ENCODE measurements at regions not wholly inside any gene's neighbourhood (a gene's known extent, or its start where the extent isn't known, plus 50 kb on each side); places are given as distances from the start of the nearest gene placed in this dataset.

GRCh38 chr1:22284906-22285548 is 142.1 kb upstream of the WNT4 start:
- Histone ChIP-seq H3K36me3 (ENCODE audit: control insufficient read depth in 2 of 2, insufficient read depth in 2 of 2, low read length in 2 of 2) (no peaks in the 10 kb centered on the region), H3K27me3 (ENCODE audit: control insufficient read depth in 2 of 2, insufficient read depth in 2 of 2, low read length in 2 of 2) (peaks cover 0 to under 1% of the 10 kb centered on the region in 2 donors), H3K27ac (ENCODE audit: low read depth in 2 of 2, low read length in 2 of 2) (no peak overlapping the region), H3K4me1 (ENCODE audit: control insufficient read depth in 2 of 2, insufficient read depth in 2 of 2, low read length in 2 of 2) (no peaks in the 10 kb centered on the region), H3K9me3 (ENCODE audit: control insufficient read depth in 2 of 2, low read length in 2 of 2) (no peaks in the 10 kb centered on the region), H3K9ac (ENCODE audit: low read depth in 1 of 2, low read length in 2 of 2) (no peak overlapping the region), H3K4me3 (ENCODE audit: low read length in 2 of 2) (no peak overlapping the region)

- H3K27me3 ChIP-seq (ENCODE audit: control insufficient read depth in 2 of 2, insufficient read depth in 2 of 2, low read length in 2 of 2), result peaks cover 0 to 3% of the 10 kb centered on the region in 2 donors
- no peaks in the 10 kb centered on the region for H3K36me3 ChIP-seq (ENCODE audit: control insufficient read depth in 2 of 2, insufficient read depth in 2 of 2, low read length in 2 of 2)
- H3K4me3 ChIP-seq (ENCODE audit: low read length in 2 of 2), result no peak overlapping the region
- no peak overlapping the region for H3K9ac ChIP-seq (ENCODE audit: low read depth in 1 of 2, low read length in 2 of 2)
- H3K9me3 ChIP-seq (ENCODE audit: control insufficient read depth in 2 of 2, low read length in 2 of 2), result no peaks in the 10 kb centered on the region
- H3K27ac ChIP-seq (ENCODE audit: low read depth in 2 of 2, low read length in 2 of 2), result no peak overlapping the region
- no peaks in the 10 kb centered on the region for H3K4me1 ChIP-seq (ENCODE audit: control insufficient read depth in 2 of 2, insufficient read depth in 2 of 2, low read length in 2 of 2)
Observed at GRCh38 chr1:22285549-22286396, 142.9 kb upstream of the WNT4 start.

GRCh38 chr1:22286491-22286890 is 143.6 kb upstream of the WNT4 start:
- Histone ChIP-seq H3K4me1 (ENCODE audit: control insufficient read depth in 2 of 2, insufficient read depth in 2 of 2, low read length in 2 of 2) (no peaks in the 10 kb centered on the region), H3K4me3 (ENCODE audit: low read length in 2 of 2) (no peak overlapping the region), H3K27ac (ENCODE audit: low read depth in 2 of 2, low read length in 2 of 2) (no peak overlapping the region)

GRCh38 chr1:22287273-22287672 is 144.4 kb upstream of the WNT4 start:
- H3K9me3 ChIP-seq (ENCODE audit: control insufficient read depth in 2 of 2, low read length in 2 of 2), result no peaks in the 10 kb centered on the region
- no peaks in the 10 kb centered on the region for H3K4me1 ChIP-seq (ENCODE audit: control insufficient read depth in 2 of 2, insufficient read depth in 2 of 2, low read length in 2 of 2)
- H3K36me3 ChIP-seq (ENCODE audit: control insufficient read depth in 2 of 2, insufficient read depth in 2 of 2, low read length in 2 of 2), result no peaks in the 10 kb centered on the region
- no peak overlapping the region for H3K4me3 ChIP-seq (ENCODE audit: low read length in 2 of 2)
- no peak overlapping the region for H3K27ac ChIP-seq (ENCODE audit: low read depth in 2 of 2, low read length in 2 of 2)
- H3K27me3 ChIP-seq (ENCODE audit: control insufficient read depth in 2 of 2, insufficient read depth in 2 of 2, low read length in 2 of 2), result peaks cover 0 to 3% of the 10 kb centered on the region in 2 donors
- H3K9ac ChIP-seq (ENCODE audit: low read depth in 1 of 2, low read length in 2 of 2), result no peak overlapping the region

More at GRCh38 chr1:22286491-22286890, 143.6 kb upstream of the WNT4 start:
- Histone ChIP-seq H3K27me3 (ENCODE audit: control insufficient read depth in 2 of 2, insufficient read depth in 2 of 2, low read length in 2 of 2) (peaks cover 0 to 3% of the 10 kb centered on the region in 2 donors), H3K36me3 (ENCODE audit: control insufficient read depth in 2 of 2, insufficient read depth in 2 of 2, low read length in 2 of 2) (no peaks in the 10 kb centered on the region), H3K9me3 (ENCODE audit: control insufficient read depth in 2 of 2, low read length in 2 of 2) (no peaks in the 10 kb centered on the region), H3K9ac (ENCODE audit: low read depth in 1 of 2, low read length in 2 of 2) (no peak overlapping the region)

GRCh38 chr1:22287946-22288520 is 145.1 kb upstream of the WNT4 start:
- Histone ChIP-seq H3K27ac (ENCODE audit: low read depth in 2 of 2, low read length in 2 of 2) (no peak overlapping the region), H3K27me3 (ENCODE audit: control insufficient read depth in 2 of 2, insufficient read depth in 2 of 2, low read length in 2 of 2) (peaks cover 0 to 3% of the 10 kb centered on the region in 2 donors), H3K9me3 (ENCODE audit: control insufficient read depth in 2 of 2, low read length in 2 of 2) (no peaks in the 10 kb centered on the region), H3K36me3 (ENCODE audit: control insufficient read depth in 2 of 2, insufficient read depth in 2 of 2, low read length in 2 of 2) (no peaks in the 10 kb centered on the region), H3K4me1 (ENCODE audit: control insufficient read depth in 2 of 2, insufficient read depth in 2 of 2, low read length in 2 of 2) (no peaks in the 10 kb centered on the region), H3K9ac (ENCODE audit: low read depth in 1 of 2, low read length in 2 of 2) (no peak overlapping the region), H3K4me3 (ENCODE audit: low read length in 2 of 2) (no peak overlapping the region)

GRCh38 chr1:22288593-22289241 is 145.8 kb upstream of the WNT4 start:
- H3K4me1 ChIP-seq (ENCODE audit: control insufficient read depth in 2 of 2, insufficient read depth in 2 of 2, low read length in 2 of 2), result no peaks in the 10 kb centered on the region
- no peaks in the 10 kb centered on the region for H3K36me3 ChIP-seq (ENCODE audit: control insufficient read depth in 2 of 2, insufficient read depth in 2 of 2, low read length in 2 of 2)
- no peak overlapping the region for H3K27ac ChIP-seq (ENCODE audit: low read depth in 2 of 2, low read length in 2 of 2)
- no peak overlapping the region for H3K9ac ChIP-seq (ENCODE audit: low read depth in 1 of 2, low read length in 2 of 2)
- H3K27me3 ChIP-seq (ENCODE audit: control insufficient read depth in 2 of 2, insufficient read depth in 2 of 2, low read length in 2 of 2), result peaks cover 0 to 3% of the 10 kb centered on the region in 2 donors
- no peak overlapping the region for H3K4me3 ChIP-seq (ENCODE audit: low read length in 2 of 2)
- no peaks in the 10 kb centered on the region for H3K9me3 ChIP-seq (ENCODE audit: control insufficient read depth in 2 of 2, low read length in 2 of 2)

- no peaks in the 10 kb centered on the region for H3K36me3 ChIP-seq (ENCODE audit: control insufficient read depth in 2 of 2, insufficient read depth in 2 of 2, low read length in 2 of 2)
- H3K4me1 ChIP-seq (ENCODE audit: control insufficient read depth in 2 of 2, insufficient read depth in 2 of 2, low read length in 2 of 2), result no peaks in the 10 kb centered on the region
- no peak overlapping the region for H3K4me3 ChIP-seq (ENCODE audit: low read length in 2 of 2)
- H3K27ac ChIP-seq (ENCODE audit: low read depth in 2 of 2, low read length in 2 of 2), result peak overlapping the region in 1 of 2 donors; percentile 38
- H3K9ac ChIP-seq (ENCODE audit: low read depth in 1 of 2, low read length in 2 of 2), result no peak overlapping the region
- H3K9me3 ChIP-seq (ENCODE audit: control insufficient read depth in 2 of 2, low read length in 2 of 2), result no peaks in the 10 kb centered on the region
- H3K27me3 ChIP-seq (ENCODE audit: control insufficient read depth in 2 of 2, insufficient read depth in 2 of 2, low read length in 2 of 2), result peaks cover 0 to 3% of the 10 kb centered on the region in 2 donors
Observed at GRCh38 chr1:22289307-22289995, 146.6 kb upstream of the WNT4 start.

GRCh38 chr1:22290157-22290556 is 147.3 kb upstream of the WNT4 start:
- Histone ChIP-seq H3K9ac (ENCODE audit: low read depth in 1 of 2, low read length in 2 of 2) (no peak overlapping the region), H3K4me3 (ENCODE audit: low read length in 2 of 2) (no peak overlapping the region), H3K27me3 (ENCODE audit: control insufficient read depth in 2 of 2, insufficient read depth in 2 of 2, low read length in 2 of 2) (peaks cover 0 to 3% of the 10 kb centered on the region in 2 donors), H3K36me3 (ENCODE audit: control insufficient read depth in 2 of 2, insufficient read depth in 2 of 2, low read length in 2 of 2) (no peaks in the 10 kb centered on the region), H3K4me1 (ENCODE audit: control insufficient read depth in 2 of 2, insufficient read depth in 2 of 2, low read length in 2 of 2) (no peaks in the 10 kb centered on the region), H3K27ac (ENCODE audit: low read depth in 2 of 2, low read length in 2 of 2) (peak overlapping the region in 1 of 2 donors; percentile 38), H3K9me3 (ENCODE audit: control insufficient read depth in 2 of 2, low read length in 2 of 2) (no peaks in the 10 kb centered on the region)

- no peak overlapping the region for H3K4me3 ChIP-seq (ENCODE audit: low read length in 2 of 2)
- H3K4me1 ChIP-seq (ENCODE audit: control insufficient read depth in 2 of 2, insufficient read depth in 2 of 2, low read length in 2 of 2), result no peaks in the 10 kb centered on the region
- H3K27me3 ChIP-seq (ENCODE audit: control insufficient read depth in 2 of 2, insufficient read depth in 2 of 2, low read length in 2 of 2), result peaks cover 0 to 3% of the 10 kb centered on the region in 2 donors
- no peaks in the 10 kb centered on the region for H3K9me3 ChIP-seq (ENCODE audit: control insufficient read depth in 2 of 2, low read length in 2 of 2)
- H3K9ac ChIP-seq (ENCODE audit: low read depth in 1 of 2, low read length in 2 of 2), result no peak overlapping the region
- H3K27ac ChIP-seq (ENCODE audit: low read depth in 2 of 2, low read length in 2 of 2), result no peak overlapping the region
- no peaks in the 10 kb centered on the region for H3K36me3 ChIP-seq (ENCODE audit: control insufficient read depth in 2 of 2, insufficient read depth in 2 of 2, low read length in 2 of 2)
Observed at GRCh38 chr1:22290611-22291010, 147.7 kb upstream of the WNT4 start.
